K562 (cell line): ENCODE measurements at regions not wholly inside any gene's neighbourhood (a gene's known extent, or its start where the extent isn't known, plus 50 kb on each side); places are given as distances from the start of the nearest gene placed in this dataset.

Experiments used
- IRF2 ChIP-seq: sonication (generic); formaldehyde crosslinking; IDR thresholded peaks from 2 replicates; pipeline ENCODE4 v1.8.1; 2022; ENCODE audit warnings: mild to moderate bottlenecking, missing genetic modification reagents
- POLR2A ChIP-seq: fragments of 450-650 bp; conservative IDR thresholded peaks from 2 replicates; pipeline ENCODE4 v1.6.1; 2016
- POLR2AphosphoS5 ChIP-seq: IDR thresholded peaks from 2 replicates; pipeline ENCODE4 v1.6.1; 2011; ENCODE audit warnings: mild to moderate bottlenecking, low read depth, low read length, moderate library complexity; ENCODE audit not compliant: control insufficient read depth, insufficient read depth
- POLR3A ChIP-seq: IDR thresholded peaks from 2 replicates; pipeline ENCODE4 v1.6.1; 2011; ENCODE audit warnings: borderline replicate concordance, mild to moderate bottlenecking, moderate library complexity; ENCODE audit not compliant: insufficient read length, insufficient read depth; ENCODE audit errors: extremely low read depth
- RBFOX2 ChIP-seq: fragments of 200-400 bp; formaldehyde crosslinking; IDR thresholded peaks from 2 replicates; pipeline ENCODE4 v1.6.1; 2017; ENCODE audit warnings: low read depth, mild to moderate bottlenecking, low read length, moderate library complexity
- SUPT5H ChIP-seq: fragments of 450-650 bp; IDR thresholded peaks from 2 replicates; pipeline ENCODE4 v1.6.1; 2016
- ZNF436 ChIP-seq: fragments of 250-450, 450-650 bp; sonication (Bioruptor Pico); formaldehyde crosslinking; IDR thresholded peaks from 2 replicates; pipeline ENCODE4 v1.7.0; 2020; ENCODE audit warnings: mild to moderate bottlenecking
- ZNF589 ChIP-seq: fragments of 200-800 bp; sonication (Bioruptor generic); IDR thresholded peaks from 2 replicates; pipeline ENCODE4 v1.6.1; 2016; ENCODE audit warnings: low read depth, missing genetic modification characterization, missing compliant biosample characterization
- ZNF830 ChIP-seq: fragments of 250-450 bp; sonication (Bioruptor Pico); IDR thresholded peaks from 2 replicates; pipeline ENCODE4 v1.5.0; 2021; ENCODE audit warnings: mild to moderate bottlenecking
- TF ChIP-seq, protein P1 (sequence below): sonication (generic); formaldehyde crosslinking; IDR thresholded peaks from 2 replicates; pipeline ENCODE4 v1.9.0; 2022; ENCODE audit warnings: mild to moderate bottlenecking, missing genetic modification reagents
- TF ChIP-seq, protein P2 (sequence below), 2 experiments: fragments of 450-650 bp; IDR thresholded peaks; 2 replicates each; pipeline ENCODE4 v1.6.1; 2018; ENCODE audit warnings: mild to moderate bottlenecking in 2 of 2, low read depth in 1 of 2; ENCODE audit not compliant: partially characterized antibody in 2 of 2
- TF ChIP-seq, protein P3 (sequence below), 2 experiments: fragments of 450-650 bp; IDR thresholded peaks; 2 replicates each; pipeline ENCODE4 v1.6.1; 2016
- TF ChIP-seq, protein P4 (sequence below), 3 experiments: fragments of 200-800 bp in 1 of 3; sonication (Bioruptor generic) in 1 of 3; sonication (generic) in 1 of 3; formaldehyde crosslinking in 1 of 3; IDR thresholded peaks; 2 replicates each; pipeline versions ENCODE4 v1.6.1 to v1.8.0; 2016 to 2022; ENCODE audit warnings: mild to moderate bottlenecking in 2 of 3, missing compliant biosample characterization in 2 of 3, missing genetic modification characterization in 2 of 3, missing genetic modification reagents in 1 of 3
- TF ChIP-seq, protein P5 (sequence below): sonication (generic); formaldehyde crosslinking; IDR thresholded peaks from 2 replicates; pipeline ENCODE4 v1.8.0; 2022; ENCODE audit warnings: mild to moderate bottlenecking, missing genetic modification reagents

DNA sequence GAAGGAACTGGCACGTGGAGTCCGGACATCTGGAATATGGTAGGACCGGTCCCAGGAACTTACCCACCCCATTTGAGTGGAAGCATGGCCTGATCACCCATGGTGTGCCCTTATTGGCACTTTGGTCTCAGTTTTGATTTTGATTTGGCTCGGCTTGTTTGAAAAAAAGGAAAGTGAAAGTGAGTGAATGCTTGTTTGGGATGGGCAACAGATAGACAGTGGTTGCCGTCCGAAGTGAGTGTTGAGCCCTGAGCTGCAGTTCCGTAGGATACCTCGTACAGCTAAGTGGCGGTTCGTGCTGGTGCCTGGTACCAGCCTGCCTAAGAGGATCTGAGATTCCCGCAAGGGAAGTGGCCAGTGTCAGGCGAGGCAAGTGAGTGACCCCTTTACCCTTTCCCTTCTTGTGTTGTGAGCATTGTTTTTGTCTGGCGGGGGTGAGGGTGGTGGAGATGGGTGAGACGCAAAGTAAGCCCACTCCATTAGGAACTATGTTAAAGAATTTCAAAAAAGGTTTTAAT is 605.8 kb downstream of the UQCRFS1 start (continued):
- TF ChIP-seq, protein P1, sequence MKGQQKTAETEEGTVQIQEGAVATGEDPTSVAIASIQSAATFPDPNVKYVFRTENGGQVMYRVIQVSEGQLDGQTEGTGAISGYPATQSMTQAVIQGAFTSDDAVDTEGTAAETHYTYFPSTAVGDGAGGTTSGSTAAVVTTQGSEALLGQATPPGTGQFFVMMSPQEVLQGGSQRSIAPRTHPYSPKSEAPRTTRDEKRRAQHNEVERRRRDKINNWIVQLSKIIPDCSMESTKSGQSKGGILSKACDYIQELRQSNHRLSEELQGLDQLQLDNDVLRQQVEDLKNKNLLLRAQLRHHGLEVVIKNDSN (CRISPR knock-in tag) = no peak
- TF ChIP-seq, protein P2, sequence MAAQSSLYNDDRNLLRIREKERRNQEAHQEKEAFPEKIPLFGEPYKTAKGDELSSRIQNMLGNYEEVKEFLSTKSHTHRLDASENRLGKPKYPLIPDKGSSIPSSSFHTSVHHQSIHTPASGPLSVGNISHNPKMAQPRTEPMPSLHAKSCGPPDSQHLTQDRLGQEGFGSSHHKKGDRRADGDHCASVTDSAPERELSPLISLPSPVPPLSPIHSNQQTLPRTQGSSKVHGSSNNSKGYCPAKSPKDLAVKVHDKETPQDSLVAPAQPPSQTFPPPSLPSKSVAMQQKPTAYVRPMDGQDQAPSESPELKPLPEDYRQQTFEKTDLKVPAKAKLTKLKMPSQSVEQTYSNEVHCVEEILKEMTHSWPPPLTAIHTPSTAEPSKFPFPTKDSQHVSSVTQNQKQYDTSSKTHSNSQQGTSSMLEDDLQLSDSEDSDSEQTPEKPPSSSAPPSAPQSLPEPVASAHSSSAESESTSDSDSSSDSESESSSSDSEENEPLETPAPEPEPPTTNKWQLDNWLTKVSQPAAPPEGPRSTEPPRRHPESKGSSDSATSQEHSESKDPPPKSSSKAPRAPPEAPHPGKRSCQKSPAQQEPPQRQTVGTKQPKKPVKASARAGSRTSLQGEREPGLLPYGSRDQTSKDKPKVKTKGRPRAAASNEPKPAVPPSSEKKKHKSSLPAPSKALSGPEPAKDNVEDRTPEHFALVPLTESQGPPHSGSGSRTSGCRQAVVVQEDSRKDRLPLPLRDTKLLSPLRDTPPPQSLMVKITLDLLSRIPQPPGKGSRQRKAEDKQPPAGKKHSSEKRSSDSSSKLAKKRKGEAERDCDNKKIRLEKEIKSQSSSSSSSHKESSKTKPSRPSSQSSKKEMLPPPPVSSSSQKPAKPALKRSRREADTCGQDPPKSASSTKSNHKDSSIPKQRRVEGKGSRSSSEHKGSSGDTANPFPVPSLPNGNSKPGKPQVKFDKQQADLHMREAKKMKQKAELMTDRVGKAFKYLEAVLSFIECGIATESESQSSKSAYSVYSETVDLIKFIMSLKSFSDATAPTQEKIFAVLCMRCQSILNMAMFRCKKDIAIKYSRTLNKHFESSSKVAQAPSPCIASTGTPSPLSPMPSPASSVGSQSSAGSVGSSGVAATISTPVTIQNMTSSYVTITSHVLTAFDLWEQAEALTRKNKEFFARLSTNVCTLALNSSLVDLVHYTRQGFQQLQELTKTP (IDR thresholded peaks at IDR 0.05; ENCODE audit: low read depth in 1 of 2, partially characterized antibody in 2 of 2) = peak in 1 of 2 experiments; percentile 51
- TF ChIP-seq SUPT5H (peak; percentile 76), ZNF589 (CRISPR knock-in tag) (no peak), POLR3A (no peak), POLR2AphosphoS5 (no peak), ZNF436 (0 out of 2 replicates have a peak, but pooled peaks have one; percentile 14), ZNF830 (CRISPR knock-in tag) (no peak), POLR2A (peak; percentile 67), RBFOX2 (peak; percentile 48), IRF2 (peak; percentile 80; the same call in 1 of the 2 replicates)
- TF ChIP-seq, protein P3, sequence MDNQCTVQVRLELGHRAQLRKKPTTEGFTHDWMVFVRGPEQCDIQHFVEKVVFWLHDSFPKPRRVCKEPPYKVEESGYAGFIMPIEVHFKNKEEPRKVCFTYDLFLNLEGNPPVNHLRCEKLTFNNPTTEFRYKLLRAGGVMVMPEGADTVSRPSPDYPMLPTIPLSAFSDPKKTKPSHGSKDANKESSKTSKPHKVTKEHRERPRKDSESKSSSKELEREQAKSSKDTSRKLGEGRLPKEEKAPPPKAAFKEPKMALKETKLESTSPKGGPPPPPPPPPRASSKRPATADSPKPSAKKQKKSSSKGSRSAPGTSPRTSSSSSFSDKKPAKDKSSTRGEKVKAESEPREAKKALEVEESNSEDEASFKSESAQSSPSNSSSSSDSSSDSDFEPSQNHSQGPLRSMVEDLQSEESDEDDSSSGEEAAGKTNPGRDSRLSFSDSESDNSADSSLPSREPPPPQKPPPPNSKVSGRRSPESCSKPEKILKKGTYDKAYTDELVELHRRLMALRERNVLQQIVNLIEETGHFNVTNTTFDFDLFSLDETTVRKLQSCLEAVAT (IDR thresholded peaks at IDR 0.05) = peak; percentile 98 to 99
- TF ChIP-seq, protein P4, sequence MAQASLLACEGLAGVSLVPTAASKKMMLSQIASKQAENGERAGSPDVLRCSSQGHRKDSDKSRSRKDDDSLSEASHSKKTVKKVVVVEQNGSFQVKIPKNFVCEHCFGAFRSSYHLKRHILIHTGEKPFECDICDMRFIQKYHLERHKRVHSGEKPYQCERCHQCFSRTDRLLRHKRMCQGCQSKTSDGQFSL (CRISPR knock-in tag; IDR thresholded peaks at IDR 0.05) = 0 out of 2 replicates have a peak, but pooled peaks have one; percentile 23
- TF ChIP-seq, protein P4 (tag; IDR thresholded peaks at IDR 0.05) = no peak
- TF ChIP-seq, protein P5, sequence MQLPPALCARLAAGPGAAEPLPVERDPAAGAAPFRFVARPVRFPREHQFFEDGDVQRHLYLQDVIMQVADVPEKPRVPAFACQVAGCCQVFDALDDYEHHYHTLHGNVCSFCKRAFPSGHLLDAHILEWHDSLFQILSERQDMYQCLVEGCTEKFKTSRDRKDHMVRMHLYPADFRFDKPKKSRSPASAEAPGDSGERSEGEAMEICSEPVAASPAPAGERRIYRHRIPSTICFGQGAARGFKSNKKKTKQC = peak; percentile 37
